ENCODE measurements at regions not wholly inside any gene's neighbourhood (a gene's known extent, or its start where the extent isn't known, plus 50 kb on each side); places are given as distances from the start of the nearest gene placed in this dataset.
"Not testable (repeated sequence)": the region's sequence is repeated elsewhere in the genome, so short reads cannot be mapped to it uniquely, and the experiment has no call there.

DNA sequence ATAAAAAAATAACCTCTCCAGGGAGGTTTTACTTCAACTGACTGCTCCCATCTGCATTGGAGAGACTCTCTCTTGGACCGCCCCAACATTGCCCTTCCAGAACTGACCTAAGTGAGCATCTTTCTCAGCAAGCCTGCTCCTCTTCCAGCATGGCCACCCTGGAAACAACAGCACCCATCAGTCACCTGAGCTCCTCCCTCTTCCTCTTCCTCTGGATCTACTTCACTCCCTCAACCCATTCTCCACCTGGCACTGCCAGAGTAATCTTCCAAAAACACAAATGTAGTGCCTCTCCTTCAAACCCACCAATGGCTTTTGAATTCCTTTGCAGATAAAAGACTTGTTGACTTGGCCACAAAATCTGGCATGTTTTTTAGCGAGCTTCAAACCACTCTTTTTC lies 128.8 kb upstream of the NR2F2 start:
- DNase-seq (ENCODE audit: insufficient read length, low spot score) = no peak
- no peak for TF ChIP-seq POLR2A (IDR thresholded peaks at IDR 0.05; ENCODE audit: low read depth, low read length)
- FAIRE-seq = no peak

DNA sequence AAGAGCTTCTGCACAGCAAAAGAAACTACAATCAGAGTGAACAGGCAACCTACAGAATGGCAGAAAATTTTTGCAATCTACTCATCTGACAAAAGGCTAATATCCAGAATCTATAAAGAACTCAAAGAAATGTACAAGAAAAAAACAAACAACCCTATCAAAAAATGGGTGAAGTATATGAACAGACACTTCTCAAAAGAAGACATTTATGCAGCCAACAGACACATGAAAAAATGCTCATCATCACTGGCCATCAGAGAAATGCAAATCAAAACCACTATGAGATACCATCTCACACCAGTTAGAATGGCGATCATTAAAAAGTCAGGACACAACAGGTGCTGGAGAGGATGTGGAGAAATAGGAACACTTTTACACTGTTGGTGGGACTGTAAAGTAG lies 124.9 kb upstream of the NR2F2 start:
- not testable (repeated sequence) for DNase-seq (ENCODE audit: insufficient read length, low spot score); FAIRE-seq

DNA sequence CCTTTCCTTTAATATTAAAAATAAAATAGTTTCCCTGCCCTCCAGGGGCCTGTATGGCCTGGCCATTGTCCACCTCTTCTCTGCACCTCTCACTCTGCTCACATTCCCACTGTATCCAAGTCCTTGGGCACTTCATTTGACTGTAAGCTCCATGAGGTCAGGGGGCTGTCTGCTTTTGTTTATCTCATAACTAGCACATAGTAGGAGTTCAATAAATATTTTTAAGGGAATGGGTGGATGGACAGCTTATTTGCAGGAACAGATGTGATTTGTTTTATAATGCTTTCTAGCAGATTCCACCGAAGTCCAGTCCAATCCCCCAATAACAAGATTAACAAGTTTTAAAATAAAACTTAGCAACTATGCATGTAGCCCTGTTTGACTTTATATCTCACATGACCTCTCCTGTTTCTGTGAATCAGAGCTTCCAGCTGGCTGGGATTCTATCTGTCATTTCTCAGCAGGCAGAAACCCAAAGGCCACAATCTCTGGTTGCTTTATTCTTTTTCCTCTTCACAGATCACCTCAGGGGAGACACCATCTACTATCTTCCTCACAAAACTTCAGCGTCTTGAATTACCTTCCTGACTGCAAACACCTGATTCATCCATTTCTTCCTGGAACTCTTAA lies 123.0 kb upstream of the NR2F2 start:
- DNase-seq (ENCODE audit: insufficient read length, low spot score) (no peak), FAIRE-seq (no peak)
- TF ChIP-seq POLR2A (IDR thresholded peaks at IDR 0.05; ENCODE audit: low read depth, low read length) = no peak

DNA sequence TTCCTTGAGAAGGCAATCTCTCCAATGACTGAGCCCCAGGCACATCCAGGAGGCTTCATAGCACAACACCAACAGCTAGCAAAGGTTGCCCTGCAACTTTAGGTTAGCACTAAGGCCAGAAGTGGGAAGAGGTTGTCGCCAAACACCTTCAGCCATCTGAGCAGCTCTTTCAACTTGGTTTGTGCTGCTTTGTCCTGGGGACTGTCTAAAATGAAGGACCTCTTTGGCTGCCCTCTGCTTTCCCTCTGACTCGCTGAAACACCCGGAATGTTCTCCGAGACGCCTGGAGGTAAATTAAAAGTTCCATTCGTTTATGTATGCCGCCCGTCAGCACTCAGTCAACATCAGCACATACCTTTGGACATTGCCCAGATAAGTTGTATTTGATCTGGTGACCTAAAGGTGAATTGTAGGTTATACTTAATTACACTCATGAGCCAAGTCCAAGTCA lies 121.2 kb upstream of the NR2F2 start:
- no peak for FAIRE-seq
- no peak for TF ChIP-seq POLR2A (IDR thresholded peaks at IDR 0.05; ENCODE audit: low read depth, low read length)
- no peak for DNase-seq (ENCODE audit: insufficient read length, low spot score)

GRCh38 chr15:96213045-96213444 lies 117.5 kb upstream of the NR2F2 start:
- DNase-seq (ENCODE audit: insufficient read length, low spot score) = no peak
- FAIRE-seq = no peak
- TF ChIP-seq POLR2A (IDR thresholded peaks at IDR 0.05; ENCODE audit: low read depth, low read length) = no peak

DNA sequence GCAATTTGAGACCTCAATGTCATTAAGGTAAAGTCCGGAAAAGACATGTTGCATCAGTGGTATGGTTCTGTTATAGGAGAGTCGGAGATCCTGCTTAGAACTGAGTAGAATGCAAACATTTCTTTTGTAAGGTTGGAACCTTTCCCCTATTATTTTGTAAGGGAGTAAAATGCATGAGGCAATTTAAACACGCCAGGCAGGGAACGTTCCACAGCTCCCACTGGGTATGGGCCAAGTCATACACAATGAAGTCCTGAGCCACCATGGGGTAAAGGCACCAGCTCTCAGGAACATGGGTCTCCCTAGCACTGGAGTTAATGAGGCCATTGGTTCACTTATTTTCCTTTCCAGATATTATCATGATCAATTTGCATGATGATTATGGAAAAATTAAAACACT lies 116.6 kb upstream of the NR2F2 start:
- FAIRE-seq (no peak), DNase-seq (ENCODE audit: insufficient read length, low spot score) (no peak)
- no peak for TF ChIP-seq POLR2A (IDR thresholded peaks at IDR 0.05; ENCODE audit: low read depth, low read length)

GRCh38 chr15:96216481-96216880 lies 114.0 kb upstream of the NR2F2 start:
- FAIRE-seq = not testable (repeated sequence)

DNA sequence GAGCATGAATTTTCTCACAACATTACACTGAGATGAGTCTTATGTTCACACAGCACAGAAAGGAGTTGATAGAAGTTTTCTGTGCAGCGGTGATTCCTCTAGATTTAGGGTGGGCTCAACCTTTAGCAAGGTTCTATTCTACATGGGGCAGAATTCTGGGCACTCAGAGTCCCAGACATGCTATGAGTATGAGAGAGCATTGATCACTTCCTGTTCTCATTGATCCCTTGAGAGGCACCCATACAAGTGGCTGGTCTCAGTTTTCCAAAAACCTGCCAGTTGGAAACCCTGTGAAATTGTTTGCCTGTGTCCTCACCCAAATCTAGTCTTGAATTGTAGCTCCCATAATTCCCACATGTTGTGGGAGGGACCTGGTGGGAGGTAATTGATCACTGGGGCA lies 112.5 kb upstream of the NR2F2 start:
- no peak for TF ChIP-seq POLR2A (IDR thresholded peaks at IDR 0.05; ENCODE audit: low read depth, low read length)
- FAIRE-seq (no peak), DNase-seq (ENCODE audit: insufficient read length, low spot score) (no peak)

More at GRCh38 chr15:96216481-96216880, 114.0 kb upstream of the NR2F2 start:
- DNase-seq (ENCODE audit: insufficient read length, low spot score) = not testable (repeated sequence)

- no peak for TF ChIP-seq POLR2A (IDR thresholded peaks at IDR 0.05; ENCODE audit: low read depth, low read length)
- DNase-seq (ENCODE audit: insufficient read length, low spot score) (no peak), FAIRE-seq (no peak)
Measured at GRCh38 chr15:96218623-96219455, 111.7 kb upstream of the NR2F2 start.

GRCh38 chr15:96219681-96220080 lies 110.8 kb upstream of the NR2F2 start:
- DNase-seq (ENCODE audit: insufficient read length, low spot score) = no peak
- FAIRE-seq = no peak
- no peak for TF ChIP-seq POLR2A (IDR thresholded peaks at IDR 0.05; ENCODE audit: low read depth, low read length)

- TF ChIP-seq POLR2A (IDR thresholded peaks at IDR 0.05; ENCODE audit: low read depth, low read length) = no peak
- FAIRE-seq (no peak), DNase-seq (ENCODE audit: insufficient read length, low spot score) (no peak)
Measured at GRCh38 chr15:96220657-96221056, 109.8 kb upstream of the NR2F2 start.

DNA sequence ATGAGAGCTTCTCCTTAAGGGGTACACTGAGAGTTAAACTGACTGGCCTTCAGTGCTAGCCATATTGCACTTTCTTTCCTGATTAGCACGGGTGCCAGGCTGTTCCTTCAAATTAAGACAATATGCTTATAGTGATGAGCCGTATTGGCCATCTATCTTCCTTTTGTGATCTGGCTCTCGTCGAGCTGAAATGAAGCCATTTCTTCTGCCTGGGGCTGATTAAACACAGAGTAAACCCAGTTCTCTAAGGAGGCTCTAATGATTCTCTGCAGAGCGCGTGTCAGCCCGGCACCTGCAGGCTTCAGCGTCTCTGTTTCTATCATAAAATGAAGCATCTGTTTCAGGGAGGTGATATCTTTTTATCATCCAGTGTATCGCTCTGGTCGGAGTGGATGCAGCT lies 107.5 kb upstream of the NR2F2 start:
- TF ChIP-seq POLR2A (IDR thresholded peaks at IDR 0.05; ENCODE audit: low read depth, low read length) = no peak
- DNase-seq (ENCODE audit: insufficient read length, low spot score) (no peak), FAIRE-seq (no peak)

DNA sequence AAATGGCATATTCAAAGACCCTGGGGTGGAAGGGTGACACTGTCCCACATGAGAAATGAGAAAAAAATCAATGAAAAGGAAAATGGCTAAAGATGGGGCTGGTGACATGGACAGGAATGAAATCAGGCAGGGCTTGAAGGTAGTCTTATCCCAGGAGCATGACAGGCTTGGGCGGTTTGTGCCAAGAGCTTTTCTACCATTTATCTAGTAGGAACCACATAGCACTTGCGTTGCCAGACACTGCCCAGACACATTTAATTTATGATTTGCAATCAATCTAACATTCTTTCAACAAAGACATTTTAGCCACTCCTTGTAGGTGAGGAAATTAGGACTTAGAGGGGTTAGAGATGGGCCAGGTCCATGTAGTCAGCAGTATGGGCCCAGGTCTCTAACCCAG lies 106.6 kb upstream of the NR2F2 start:
- DNase-seq (ENCODE audit: insufficient read length, low spot score) = no peak
- FAIRE-seq = no peak
- no peak for TF ChIP-seq POLR2A (IDR thresholded peaks at IDR 0.05; ENCODE audit: low read depth, low read length)

GRCh38 chr15:96225642-96226259 lies 104.7 kb upstream of the NR2F2 start:
- FAIRE-seq = no peak
- no peak for TF ChIP-seq POLR2A (IDR thresholded peaks at IDR 0.05; ENCODE audit: low read depth, low read length)
- no peak for DNase-seq (ENCODE audit: insufficient read length, low spot score)
